Endodermal cell (in vitro differentiated cells): ENCODE measurements at regions not wholly inside any gene's neighbourhood (a gene's known extent, or its start where the extent isn't known, plus 50 kb on each side); places are given as distances from the start of the nearest gene placed in this dataset.

Experiments
- DNase-seq: peaks from one replicate; pipeline ENCODE4 v3.0.0-alpha.2; 2017
- H3K27ac ChIP-seq: 2 replicates; pipeline ENCODE4 v1.5.1; 2013; ENCODE audit warnings: mild to moderate bottlenecking, low read depth, low read length, moderate library complexity
- H3K27me3 ChIP-seq: 2 replicates; pipeline ENCODE4 v1.6.1; 2013; ENCODE audit warnings: mild to moderate bottlenecking, low read length, moderate library complexity; ENCODE audit not compliant: insufficient read depth, control insufficient read depth, poor library complexity, severe bottlenecking
- H3K36me3 ChIP-seq: 2 replicates; pipeline ENCODE4 v1.7.0; 2013; ENCODE audit warnings: mild to moderate bottlenecking, low read length, moderate library complexity; ENCODE audit not compliant: control insufficient read depth, insufficient read depth
- H3K4me1 ChIP-seq: one replicate; pipeline ENCODE4 v1.7.0; 2013; ENCODE audit warnings: low read length; ENCODE audit not compliant: control insufficient read depth, insufficient read depth
- H3K4me3 ChIP-seq: 2 replicates; pipeline ENCODE4 v1.5.1; 2013; ENCODE audit warnings: mild to moderate bottlenecking, low read length, moderate library complexity
- H3K9ac ChIP-seq: 2 replicates; pipeline ENCODE4 v1.6.1; 2013; ENCODE audit warnings: mild to moderate bottlenecking, low read length, moderate library complexity; ENCODE audit not compliant: poor library complexity, severe bottlenecking; ENCODE audit errors: extremely low read depth
- H3K9me3 ChIP-seq: 2 replicates; pipeline ENCODE4 v1.6.1; 2013; ENCODE audit warnings: mild to moderate bottlenecking, low read length, moderate library complexity; ENCODE audit not compliant: control insufficient read depth
- H3K27ac Mint-ChIP-seq: 2 replicates; pipeline ENCODE4 v1.8.0; 2020; ENCODE audit warnings: mixed read lengths
- H3K27me3 Mint-ChIP-seq: 2 replicates; pipeline ENCODE4 v1.8.0; 2021; ENCODE audit warnings: mild to moderate bottlenecking, mixed read lengths; ENCODE audit not compliant: insufficient read depth
- H3K36me3 Mint-ChIP-seq: 2 replicates; pipeline ENCODE4 v1.8.0; 2020; ENCODE audit warnings: low read depth, mixed read lengths
- H3K4me1 Mint-ChIP-seq: 2 replicates; pipeline ENCODE4 v1.8.0; 2020; ENCODE audit warnings: mixed read lengths
- H3K4me3 Mint-ChIP-seq: 2 replicates; pipeline ENCODE4 v1.8.0; 2020; ENCODE audit warnings: mild to moderate bottlenecking, moderate library complexity, mixed read lengths
- H3K9me3 Mint-ChIP-seq: 2 replicates; pipeline ENCODE4 v1.8.0; 2020; ENCODE audit warnings: mild to moderate bottlenecking, mixed read lengths
- whole genome bisulfite sequencing, 2 experiments: methylation state at CpG; one replicate each; pipeline versions ENCODE4 v1.1.5 to v1.1.7; 2013; ENCODE audit warnings: missing lambda C conversion rate in 2 of 2, mixed read lengths in 1 of 2; ENCODE audit not compliant: insufficient coverage in 1 of 2, insufficient read length in 1 of 2; 5-methylcytosine and 5-hydroxymethylcytosine counted together
- TF ChIP-seq, protein P1 (sequence below): fragments of 200-600 bp; sonication (generic); conservative IDR thresholded peaks from 2 replicates; pipeline ENCODE4 v1.5.0; 2021; ENCODE audit warnings: antibody characterized with exemption, mild to moderate bottlenecking

- no peak overlapping the region for H3K27ac Mint-ChIP-seq
- no peaks in the 10 kb centered on the region for H3K4me1 Mint-ChIP-seq
- Histone ChIP-seq H3K9me3 (no peaks in the 10 kb centered on the region), H3K4me3 (no peak overlapping the region), H3K27me3 (no peaks in the 10 kb centered on the region), H3K27ac (no peak overlapping the region), H3K36me3 (no peaks in the 10 kb centered on the region), H3K9ac (no peak overlapping the region), H3K4me1 (no peaks in the 10 kb centered on the region)
- no peaks in the 10 kb centered on the region for H3K36me3 Mint-ChIP-seq
- DNase-seq: peak; percentile 86
- H3K27me3 Mint-ChIP-seq: no peaks in the 10 kb centered on the region
- no peaks in the 10 kb centered on the region for H3K9me3 Mint-ChIP-seq
- TF ChIP-seq, protein P1, sequence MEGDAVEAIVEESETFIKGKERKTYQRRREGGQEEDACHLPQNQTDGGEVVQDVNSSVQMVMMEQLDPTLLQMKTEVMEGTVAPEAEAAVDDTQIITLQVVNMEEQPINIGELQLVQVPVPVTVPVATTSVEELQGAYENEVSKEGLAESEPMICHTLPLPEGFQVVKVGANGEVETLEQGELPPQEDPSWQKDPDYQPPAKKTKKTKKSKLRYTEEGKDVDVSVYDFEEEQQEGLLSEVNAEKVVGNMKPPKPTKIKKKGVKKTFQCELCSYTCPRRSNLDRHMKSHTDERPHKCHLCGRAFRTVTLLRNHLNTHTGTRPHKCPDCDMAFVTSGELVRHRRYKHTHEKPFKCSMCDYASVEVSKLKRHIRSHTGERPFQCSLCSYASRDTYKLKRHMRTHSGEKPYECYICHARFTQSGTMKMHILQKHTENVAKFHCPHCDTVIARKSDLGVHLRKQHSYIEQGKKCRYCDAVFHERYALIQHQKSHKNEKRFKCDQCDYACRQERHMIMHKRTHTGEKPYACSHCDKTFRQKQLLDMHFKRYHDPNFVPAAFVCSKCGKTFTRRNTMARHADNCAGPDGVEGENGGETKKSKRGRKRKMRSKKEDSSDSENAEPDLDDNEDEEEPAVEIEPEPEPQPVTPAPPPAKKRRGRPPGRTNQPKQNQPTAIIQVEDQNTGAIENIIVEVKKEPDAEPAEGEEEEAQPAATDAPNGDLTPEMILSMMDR: peak; percentile 83
- no peak overlapping the region for H3K4me3 Mint-ChIP-seq
These were observed 391.3 kb upstream of the FOXG1 start for GRCh38 chr14:28375295-28375694.

GRCh38 chr14:28381656-28382055 lies 384.9 kb upstream of the FOXG1 start:
- no peaks in the 10 kb centered on the region for H3K27me3 Mint-ChIP-seq
- no peaks in the 10 kb centered on the region for H3K27me3 ChIP-seq
- TF ChIP-seq, protein P1: no peak
- H3K9ac ChIP-seq: no peak overlapping the region
- H3K27ac ChIP-seq: no peak overlapping the region
- no peaks in the 10 kb centered on the region for H3K9me3 ChIP-seq
- H3K36me3 Mint-ChIP-seq: no peaks in the 10 kb centered on the region
- DNase-seq: no peak
- H3K27ac Mint-ChIP-seq: no peak overlapping the region
- H3K4me1 ChIP-seq: no peaks in the 10 kb centered on the region
- no peak overlapping the region for H3K4me3 ChIP-seq
- H3K36me3 ChIP-seq: no peaks in the 10 kb centered on the region
- peaks cover 8% of the 10 kb centered on the region for H3K4me1 Mint-ChIP-seq
- WGBS, 2 experiments: 100% methylated on average over 1 of the region's 2 CpGs; no CpG with 5 or more reads in 1 of the 2 experiments
- peaks cover 3% of the 10 kb centered on the region for H3K9me3 Mint-ChIP-seq
- no peak overlapping the region for H3K4me3 Mint-ChIP-seq

- H3K4me3 Mint-ChIP-seq: no peak overlapping the region
- Histone ChIP-seq H3K4me1 (no peaks in the 10 kb centered on the region), H3K27me3 (no peaks in the 10 kb centered on the region), H3K27ac (no peak overlapping the region), H3K9me3 (peaks cover 3% of the 10 kb centered on the region), H3K36me3 (no peaks in the 10 kb centered on the region), H3K4me3 (no peak overlapping the region), H3K9ac (no peak overlapping the region)
- H3K27ac Mint-ChIP-seq: no peak overlapping the region
- H3K9me3 Mint-ChIP-seq: peaks cover 12% of the 10 kb centered on the region
- TF ChIP-seq, protein P1: no peak
- peaks cover 10% of the 10 kb centered on the region for H3K4me1 Mint-ChIP-seq
- no peak for DNase-seq
- WGBS, 2 experiments: 82 to 94% methylated on average over 3 to 7 of the region's 7 CpGs
- H3K27me3 Mint-ChIP-seq: no peaks in the 10 kb centered on the region
- H3K36me3 Mint-ChIP-seq: peaks cover 4% of the 10 kb centered on the region
These were observed 384.0 kb upstream of the FOXG1 start for GRCh38 chr14:28382444-28383190.
